Gastroesophageal sphincter (tissue), 3 donors: ENCODE measurements at regions not wholly inside any gene's neighbourhood (a gene's known extent, or its start where the extent isn't known, plus 50 kb on each side); places are given as distances from the start of the nearest gene placed in this dataset.

Source experiments
- CTCF ChIP-seq, 4 experiments: fragments of 200-600 bp in 2 of 4; fragments of 450-650 bp in 2 of 4; sonication (generic) in 1 of 4; IDR thresholded peaks; one replicate each; pipeline ENCODE4 v1.5.1; 2017 to 2019; ENCODE audit warnings: antibody characterized with exemption in 4 of 4, mild to moderate bottlenecking in 2 of 4, moderate library complexity in 2 of 4
- EP300 ChIP-seq: sonication (generic); formaldehyde crosslinking; IDR thresholded peaks from one replicate; pipeline ENCODE4 v1.6.1; 2017; ENCODE audit warnings: antibody characterized with exemption, mild to moderate bottlenecking
- POLR2AphosphoS5 ChIP-seq: sonication (generic); formaldehyde crosslinking; IDR thresholded peaks from one replicate; pipeline ENCODE4 v1.6.1; 2017; ENCODE audit warnings: antibody characterized with exemption

GRCh38 chr6:149216459-149216858 is 101.1 kb upstream of the TAB2 start:
- TF ChIP-seq CTCF (IDR thresholded peaks at IDR 0.05) (no peak), EP300 (no peak), POLR2AphosphoS5 (no peak)
